ENCODE measurements at regions not wholly inside any gene's neighbourhood (a gene's known extent, or its start where the extent isn't known, plus 50 kb on each side); places are given as distances from the start of the nearest gene placed in this dataset.
"Not testable (repeated sequence)": the region's sequence is repeated elsewhere in the genome, so short reads cannot be mapped to it uniquely, and the experiment has no call there.

DNA sequence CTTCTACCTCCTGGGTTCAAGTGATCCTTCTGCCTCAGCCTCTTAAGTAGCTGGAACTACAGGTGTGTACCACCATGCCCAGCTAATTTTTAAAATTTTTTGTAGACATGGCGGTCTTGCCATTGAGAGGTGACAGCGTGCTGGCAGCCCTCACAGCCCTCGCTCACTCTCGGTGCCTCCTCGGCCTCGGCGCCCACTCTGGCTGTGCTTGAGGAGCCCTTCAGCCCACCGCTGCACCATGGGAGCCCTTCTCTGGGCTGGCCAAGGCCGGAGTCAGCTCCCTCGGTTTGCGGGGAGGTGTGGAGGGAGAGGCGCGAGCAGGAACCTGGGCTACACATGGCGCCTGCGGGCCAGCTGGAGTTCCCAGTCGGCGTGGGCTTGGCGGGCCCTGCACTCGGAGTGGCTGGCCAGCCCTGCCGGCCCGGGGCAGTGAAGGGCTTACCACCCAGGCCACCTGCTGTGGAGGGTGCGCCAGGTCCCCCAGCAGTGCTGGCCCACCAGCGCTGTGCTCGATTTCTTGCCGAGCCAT, 111.1 kb downstream of the RAP2A start:
- not testable (repeated sequence) for TF ChIP-seq CTCF (IDR thresholded peaks at IDR 0.05 in 2 of 3, conservative IDR thresholded peaks at IDR 0.05 in 1 of 3; ENCODE audit: control insufficient read depth in 2 of 3, extremely low read depth in 1 of 3, insufficient read depth in 1 of 3, low read depth in 3 of 3, low read length in 3 of 3); CBX5 (IDR thresholded peaks at IDR 0.05; ENCODE audit: low read depth); NKRF (conservative IDR thresholded peaks at IDR 0.05); YY1 (IDR thresholded peaks at IDR 0.05; ENCODE audit: low read depth, low read length)

All from GM12878 (cell line).